ENCODE measurements at regions not wholly inside any gene's neighbourhood (a gene's known extent, or its start where the extent isn't known, plus 50 kb on each side); places are given as distances from the start of the nearest gene placed in this dataset.
A peak's percentile ranks its signal among the peaks of the same experiment; 100 is the strongest.

DNA sequence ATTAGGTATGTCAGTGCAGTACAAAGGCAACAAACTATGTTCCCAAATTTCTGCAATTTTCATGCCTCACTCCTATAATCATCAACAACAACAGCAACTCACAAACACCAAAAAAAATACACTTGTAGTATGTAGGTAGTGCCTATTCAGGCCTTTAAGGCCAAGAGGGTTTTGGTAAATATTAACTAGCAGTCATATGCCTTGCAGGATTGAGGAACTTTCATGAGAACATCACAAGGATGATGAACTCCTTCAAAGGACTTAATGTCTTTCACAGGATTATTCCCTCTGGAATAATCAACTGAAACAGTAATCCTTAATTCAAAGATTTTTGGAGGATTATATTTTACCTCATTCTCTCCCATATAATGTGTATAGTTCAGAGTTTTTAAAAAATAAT is 293.8 kb downstream of the NOVA1 start:
- no peak overlapping the region for H2AFZ ChIP-seq (ENCODE audit: low read depth, low read length)
- no peaks in the 10 kb centered on the region for H3K9me2 ChIP-seq (ENCODE audit: insufficient read depth, low read length)
- H3K9me3 ChIP-seq (ENCODE audit: low read length): no peaks in the 10 kb centered on the region
- no peak overlapping the region for H3K4me2 ChIP-seq (ENCODE audit: low read length)
- H4K20me1 ChIP-seq (ENCODE audit: insufficient read depth): no peaks in the 10 kb centered on the region
- H3K9ac ChIP-seq (ENCODE audit: low read length): no peak overlapping the region
- no peaks in the 10 kb centered on the region for H3K36me3 ChIP-seq (ENCODE audit: insufficient read depth, low read length)
- no peak overlapping the region for H3K4me3 ChIP-seq (ENCODE audit: low read length)
- no peaks in the 10 kb centered on the region for H3F3A ChIP-seq (ENCODE audit: insufficient read depth, low read length, poor library complexity, severe bottlenecking)
- no peaks in the 10 kb centered on the region for H3K79me2 ChIP-seq (replicated peaks; ENCODE audit: insufficient read depth, low read length)
- no peak for TF ChIP-seq POLR2AphosphoS5 (IDR thresholded peaks at IDR 0.05)
- no peak for TF ChIP-seq MXI1 (conservative IDR thresholded peaks at IDR 0.05; ENCODE audit: poor library complexity, severe bottlenecking)
- TF ChIP-seq SMC3 (conservative IDR thresholded peaks at IDR 0.05; ENCODE audit: poor library complexity): no peak
- TF ChIP-seq, protein P1, sequence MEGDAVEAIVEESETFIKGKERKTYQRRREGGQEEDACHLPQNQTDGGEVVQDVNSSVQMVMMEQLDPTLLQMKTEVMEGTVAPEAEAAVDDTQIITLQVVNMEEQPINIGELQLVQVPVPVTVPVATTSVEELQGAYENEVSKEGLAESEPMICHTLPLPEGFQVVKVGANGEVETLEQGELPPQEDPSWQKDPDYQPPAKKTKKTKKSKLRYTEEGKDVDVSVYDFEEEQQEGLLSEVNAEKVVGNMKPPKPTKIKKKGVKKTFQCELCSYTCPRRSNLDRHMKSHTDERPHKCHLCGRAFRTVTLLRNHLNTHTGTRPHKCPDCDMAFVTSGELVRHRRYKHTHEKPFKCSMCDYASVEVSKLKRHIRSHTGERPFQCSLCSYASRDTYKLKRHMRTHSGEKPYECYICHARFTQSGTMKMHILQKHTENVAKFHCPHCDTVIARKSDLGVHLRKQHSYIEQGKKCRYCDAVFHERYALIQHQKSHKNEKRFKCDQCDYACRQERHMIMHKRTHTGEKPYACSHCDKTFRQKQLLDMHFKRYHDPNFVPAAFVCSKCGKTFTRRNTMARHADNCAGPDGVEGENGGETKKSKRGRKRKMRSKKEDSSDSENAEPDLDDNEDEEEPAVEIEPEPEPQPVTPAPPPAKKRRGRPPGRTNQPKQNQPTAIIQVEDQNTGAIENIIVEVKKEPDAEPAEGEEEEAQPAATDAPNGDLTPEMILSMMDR (IDR thresholded peaks at IDR 0.05; ENCODE audit: poor library complexity, severe bottlenecking): no peak
- no peak overlapping the region for H3K27ac ChIP-seq (ENCODE audit: low read length)
- no peaks in the 10 kb centered on the region for H3K27me3 ChIP-seq (ENCODE audit: insufficient read depth, low read depth, low read length)

DNA sequence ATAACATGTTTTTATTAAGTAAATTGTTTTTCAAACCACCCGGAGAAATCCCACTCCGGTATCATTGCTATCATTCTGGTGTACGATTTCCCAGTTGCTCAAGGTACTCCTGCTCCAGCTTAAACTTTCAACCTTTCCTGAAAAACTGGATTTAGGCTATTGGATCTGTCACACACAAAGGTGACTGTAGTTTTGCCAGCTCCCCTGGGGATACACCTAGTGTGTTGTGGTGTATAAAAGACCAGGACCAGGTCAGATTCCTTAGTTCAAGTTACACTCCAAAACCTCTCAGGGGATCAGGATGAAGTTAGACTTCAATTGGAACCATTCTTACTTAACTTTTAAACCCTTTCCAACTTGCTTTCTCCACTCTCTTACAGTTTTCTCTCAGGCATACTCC is 303.9 kb downstream of the NOVA1 start:
- Histone ChIP-seq H2AFZ (ENCODE audit: low read depth, low read length) (no peak overlapping the region), H3K4me2 (ENCODE audit: low read length) (no peak overlapping the region), H3K4me3 (ENCODE audit: low read length) (no peak overlapping the region), H3F3A (ENCODE audit: insufficient read depth, low read length, poor library complexity, severe bottlenecking) (no peaks in the 10 kb centered on the region), H3K9me3 (ENCODE audit: low read length) (no peaks in the 10 kb centered on the region), H3K36me3 (ENCODE audit: insufficient read depth, low read length) (no peaks in the 10 kb centered on the region), H3K79me2 (replicated peaks; ENCODE audit: insufficient read depth, low read length) (no peaks in the 10 kb centered on the region), H3K27ac (ENCODE audit: low read length) (no peak overlapping the region), H3K9ac (ENCODE audit: low read length) (no peak overlapping the region), H3K9me2 (ENCODE audit: insufficient read depth, low read length) (no peaks in the 10 kb centered on the region), H3K27me3 (ENCODE audit: insufficient read depth, low read depth, low read length) (no peaks in the 10 kb centered on the region), H4K20me1 (ENCODE audit: insufficient read depth) (no peaks in the 10 kb centered on the region)
- no peak for TF ChIP-seq RAD21 (conservative IDR thresholded peaks at IDR 0.05)
- TF ChIP-seq, protein P1 (IDR thresholded peaks at IDR 0.05; ENCODE audit: poor library complexity, severe bottlenecking): no peak

DNA sequence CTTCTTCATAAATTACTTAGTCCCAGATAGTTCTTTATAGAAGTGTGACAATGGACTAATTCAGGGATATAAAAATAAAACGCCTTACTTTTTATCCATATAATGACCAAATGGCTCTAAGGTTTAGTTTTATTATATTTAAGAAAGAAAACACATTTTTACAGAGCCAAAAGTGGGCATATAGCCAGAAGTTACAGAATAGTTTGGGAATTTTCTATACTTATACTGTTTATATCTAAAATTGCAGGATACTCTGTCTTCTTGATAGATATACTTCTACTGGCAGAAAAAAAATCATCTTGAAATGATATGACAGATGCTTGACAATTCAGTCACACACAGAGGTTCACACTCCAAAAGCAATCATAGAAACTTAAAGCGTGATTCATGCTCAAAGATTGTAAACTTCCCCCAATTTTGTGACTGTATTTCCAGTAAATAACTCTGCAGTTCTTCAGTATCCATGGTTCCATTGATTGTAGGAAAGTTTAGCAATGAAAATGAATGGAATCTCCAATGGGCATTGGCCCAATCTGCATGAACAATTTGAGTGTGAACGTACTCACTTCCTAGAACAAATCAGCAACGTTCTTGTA is 307.8 kb downstream of the NOVA1 start:
- TF ChIP-seq EP300 (conservative IDR thresholded peaks at IDR 0.05; ENCODE audit: poor library complexity, severe bottlenecking): peak; percentile 79
- TF ChIP-seq, protein P2, sequence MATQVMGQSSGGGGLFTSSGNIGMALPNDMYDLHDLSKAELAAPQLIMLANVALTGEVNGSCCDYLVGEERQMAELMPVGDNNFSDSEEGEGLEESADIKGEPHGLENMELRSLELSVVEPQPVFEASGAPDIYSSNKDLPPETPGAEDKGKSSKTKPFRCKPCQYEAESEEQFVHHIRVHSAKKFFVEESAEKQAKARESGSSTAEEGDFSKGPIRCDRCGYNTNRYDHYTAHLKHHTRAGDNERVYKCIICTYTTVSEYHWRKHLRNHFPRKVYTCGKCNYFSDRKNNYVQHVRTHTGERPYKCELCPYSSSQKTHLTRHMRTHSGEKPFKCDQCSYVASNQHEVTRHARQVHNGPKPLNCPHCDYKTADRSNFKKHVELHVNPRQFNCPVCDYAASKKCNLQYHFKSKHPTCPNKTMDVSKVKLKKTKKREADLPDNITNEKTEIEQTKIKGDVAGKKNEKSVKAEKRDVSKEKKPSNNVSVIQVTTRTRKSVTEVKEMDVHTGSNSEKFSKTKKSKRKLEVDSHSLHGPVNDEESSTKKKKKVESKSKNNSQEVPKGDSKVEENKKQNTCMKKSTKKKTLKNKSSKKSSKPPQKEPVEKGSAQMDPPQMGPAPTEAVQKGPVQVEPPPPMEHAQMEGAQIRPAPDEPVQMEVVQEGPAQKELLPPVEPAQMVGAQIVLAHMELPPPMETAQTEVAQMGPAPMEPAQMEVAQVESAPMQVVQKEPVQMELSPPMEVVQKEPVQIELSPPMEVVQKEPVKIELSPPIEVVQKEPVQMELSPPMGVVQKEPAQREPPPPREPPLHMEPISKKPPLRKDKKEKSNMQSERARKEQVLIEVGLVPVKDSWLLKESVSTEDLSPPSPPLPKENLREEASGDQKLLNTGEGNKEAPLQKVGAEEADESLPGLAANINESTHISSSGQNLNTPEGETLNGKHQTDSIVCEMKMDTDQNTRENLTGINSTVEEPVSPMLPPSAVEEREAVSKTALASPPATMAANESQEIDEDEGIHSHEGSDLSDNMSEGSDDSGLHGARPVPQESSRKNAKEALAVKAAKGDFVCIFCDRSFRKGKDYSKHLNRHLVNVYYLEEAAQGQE (IDR thresholded peaks at IDR 0.05; ENCODE audit: borderline replicate concordance): no peak
- no peak for TF ChIP-seq TAF1 (IDR thresholded peaks at IDR 0.05; ENCODE audit: low read depth)
- TF ChIP-seq SMC3 (conservative IDR thresholded peaks at IDR 0.05; ENCODE audit: poor library complexity): no peak
- TF ChIP-seq, protein P1 (IDR thresholded peaks at IDR 0.05; ENCODE audit: poor library complexity, severe bottlenecking): no peak
- peak; percentile 54 for TF ChIP-seq POLR2AphosphoS5 (IDR thresholded peaks at IDR 0.05)
- TF ChIP-seq RAD21 (conservative IDR thresholded peaks at IDR 0.05): no peak
- Histone ChIP-seq H3K9ac (ENCODE audit: low read length) (no peak overlapping the region), H3K79me2 (replicated peaks; ENCODE audit: insufficient read depth, low read length) (no peaks in the 10 kb centered on the region), H3K27me3 (ENCODE audit: insufficient read depth, low read depth, low read length) (no peaks in the 10 kb centered on the region), H3K36me3 (ENCODE audit: insufficient read depth, low read length) (no peaks in the 10 kb centered on the region), H3K9me3 (ENCODE audit: low read length) (no peaks in the 10 kb centered on the region), H4K20me1 (ENCODE audit: insufficient read depth) (no peaks in the 10 kb centered on the region), H3K9me2 (ENCODE audit: insufficient read depth, low read length) (no peaks in the 10 kb centered on the region), H3K4me3 (ENCODE audit: low read length) (no peak overlapping the region), H3K4me2 (ENCODE audit: low read length) (no peak overlapping the region), H3F3A (ENCODE audit: insufficient read depth, low read length, poor library complexity, severe bottlenecking) (no peaks in the 10 kb centered on the region), H3K27ac (ENCODE audit: low read length) (no peak overlapping the region), H2AFZ (ENCODE audit: low read depth, low read length) (no peak overlapping the region)

Data from neural cell (in vitro differentiated cells).